ENCODE measurements at regions not wholly inside any gene's neighbourhood (a gene's known extent, or its start where the extent isn't known, plus 50 kb on each side); places are given as distances from the start of the nearest gene placed in this dataset.

DNA sequence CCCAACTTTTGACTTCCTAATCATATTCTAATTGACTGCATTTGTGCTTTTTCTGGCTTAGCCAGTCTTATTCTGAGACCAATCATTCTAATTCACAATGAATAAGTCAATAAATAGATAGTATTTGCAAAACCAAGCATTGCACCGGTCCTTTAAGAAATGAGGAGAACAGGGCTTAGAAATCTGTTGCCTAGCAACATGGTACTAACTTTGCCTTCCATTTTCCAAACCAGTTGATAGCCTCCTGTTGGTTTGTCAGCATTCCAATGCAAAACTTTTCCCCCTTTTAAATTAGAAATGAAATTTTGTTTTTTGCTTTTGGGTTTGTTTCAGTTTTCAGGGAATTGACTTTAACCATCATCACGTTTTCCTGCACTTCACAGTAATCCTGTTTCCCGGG, 603.5 kb upstream of the NRP1 start:
- TF ChIP-seq, protein P1, sequence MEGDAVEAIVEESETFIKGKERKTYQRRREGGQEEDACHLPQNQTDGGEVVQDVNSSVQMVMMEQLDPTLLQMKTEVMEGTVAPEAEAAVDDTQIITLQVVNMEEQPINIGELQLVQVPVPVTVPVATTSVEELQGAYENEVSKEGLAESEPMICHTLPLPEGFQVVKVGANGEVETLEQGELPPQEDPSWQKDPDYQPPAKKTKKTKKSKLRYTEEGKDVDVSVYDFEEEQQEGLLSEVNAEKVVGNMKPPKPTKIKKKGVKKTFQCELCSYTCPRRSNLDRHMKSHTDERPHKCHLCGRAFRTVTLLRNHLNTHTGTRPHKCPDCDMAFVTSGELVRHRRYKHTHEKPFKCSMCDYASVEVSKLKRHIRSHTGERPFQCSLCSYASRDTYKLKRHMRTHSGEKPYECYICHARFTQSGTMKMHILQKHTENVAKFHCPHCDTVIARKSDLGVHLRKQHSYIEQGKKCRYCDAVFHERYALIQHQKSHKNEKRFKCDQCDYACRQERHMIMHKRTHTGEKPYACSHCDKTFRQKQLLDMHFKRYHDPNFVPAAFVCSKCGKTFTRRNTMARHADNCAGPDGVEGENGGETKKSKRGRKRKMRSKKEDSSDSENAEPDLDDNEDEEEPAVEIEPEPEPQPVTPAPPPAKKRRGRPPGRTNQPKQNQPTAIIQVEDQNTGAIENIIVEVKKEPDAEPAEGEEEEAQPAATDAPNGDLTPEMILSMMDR (IDR thresholded peaks at IDR 0.05) = no peak
- TF ChIP-seq POLR2A (IDR thresholded peaks at IDR 0.05) = no peak

All from adrenal gland (tissue), 5 donors.